Transverse colon (tissue), 4 donors: ENCODE measurements at regions not wholly inside any gene's neighbourhood (a gene's known extent, or its start where the extent isn't known, plus 50 kb on each side); places are given as distances from the start of the nearest gene placed in this dataset.
"Not testable (repeated sequence)": the region's sequence is repeated elsewhere in the genome, so short reads cannot be mapped to it uniquely, and the experiment has no call there.

Experiments
- CTCF ChIP-seq, 5 experiments: fragments of 200-600 bp in 3 of 5; fragments of 450-650 bp in 2 of 5; sonication (generic) in 3 of 5; IDR thresholded peaks; 1 replicate in 2 of 5; 2 replicates in 3 of 5; pipeline ENCODE4 v1.5.1; 2016 to 2017; ENCODE audit warnings: antibody characterized with exemption in 5 of 5, inconsistent platforms in 3 of 5, mild to moderate bottlenecking in 2 of 5, moderate library complexity in 1 of 5
- EP300 ChIP-seq: sonication (generic); formaldehyde crosslinking; IDR thresholded peaks from one replicate; pipeline ENCODE4 v1.6.1; 2017; ENCODE audit warnings: antibody characterized with exemption, low read depth
- POLR2A ChIP-seq: fragments of 450-650 bp; IDR thresholded peaks from one replicate; pipeline ENCODE4 v1.6.1; 2016; ENCODE audit warnings: antibody characterized with exemption, mild to moderate bottlenecking, moderate library complexity
- POLR2AphosphoS5 ChIP-seq, 3 donors: sonication (generic); formaldehyde crosslinking; IDR thresholded peaks; one replicate each; pipeline ENCODE4 v1.6.1; 2016; ENCODE audit warnings: antibody characterized with exemption in 3 of 3

- TF ChIP-seq CTCF (IDR thresholded peaks at IDR 0.05); POLR2A; POLR2AphosphoS5 (IDR thresholded peaks at IDR 0.05); EP300: not testable (repeated sequence)
These were observed 751.4 kb upstream of the TPTE start for GRCh38 chr21:9769718-9770690.
